ENCODE measurements at regions not wholly inside any gene's neighbourhood (a gene's known extent, or its start where the extent isn't known, plus 50 kb on each side); places are given as distances from the start of the nearest gene placed in this dataset.

- Histone ChIP-seq H3K27me3 (ENCODE audit: insufficient read depth, low read length) (no peaks in the 10 kb centered on the region), H3K36me3 (ENCODE audit: control insufficient read depth in 1 of 2, insufficient read depth in 2 of 2, low read length in 2 of 2) (no peaks in the 10 kb centered on the region), H4K8ac (ENCODE audit: low read depth, low read length) (no peak overlapping the region), H2BK120ac (ENCODE audit: insufficient read depth, low read length, poor library complexity) (no peak overlapping the region), H3K79me1 (ENCODE audit: low read length) (no peaks in the 10 kb centered on the region), H3K14ac (ENCODE audit: low read length) (no peak overlapping the region), H3K4me1 (ENCODE audit: control insufficient read depth in 1 of 2, insufficient read depth in 2 of 2, low read length in 2 of 2) (no peaks in the 10 kb centered on the region), H2BK12ac (ENCODE audit: low read length) (no peak overlapping the region), H3K9ac (ENCODE audit: low read length) (no peak overlapping the region), H2AK5ac (ENCODE audit: low read length) (no peak overlapping the region), H3K9me3 (ENCODE audit: insufficient read depth, low read depth, low read length) (no peaks in the 10 kb centered on the region), H3K4me3 (ENCODE audit: low read depth, low read length) (no peak overlapping the region), H3K79me2 (ENCODE audit: control insufficient read depth, insufficient read depth, low read length, poor library complexity) (no peaks in the 10 kb centered on the region), H3K27ac (ENCODE audit: low read depth, low read length) (no peak overlapping the region), H4K91ac (ENCODE audit: low read depth, low read length) (no peak overlapping the region), H3K4me2 (ENCODE audit: low read length) (no peak overlapping the region), H4K12ac (ENCODE audit: low read depth, low read length) (no peak overlapping the region), H3K4ac (ENCODE audit: low read depth, low read length) (no peak overlapping the region), H3K18ac (ENCODE audit: low read length) (no peak overlapping the region), H2AFZ (ENCODE audit: insufficient read depth, low read length, poor library complexity) (no peak overlapping the region), H3K23ac (ENCODE audit: low read length) (no peak overlapping the region), H2BK5ac (ENCODE audit: low read depth, low read length, poor library complexity) (no peak overlapping the region)
- no peak for DNase-seq
- no CpG with 5 or more reads among the region's 2 CpGs for WGBS (ENCODE audit: extremely low coverage, insufficient coverage, insufficient read length)
These were observed 598.9 kb downstream of the SPOCK3 start for GRCh38 chr4:166635367-166635766.

GRCh38 chr4:166637816-166638215 lies 596.5 kb downstream of the SPOCK3 start:
- WGBS (ENCODE audit: extremely low coverage, insufficient coverage, insufficient read length): no CpG with 5 or more reads among the region's 2 CpGs
- H3K4me3 ChIP-seq (ENCODE audit: low read depth, low read length): no peak overlapping the region
- H4K8ac ChIP-seq (ENCODE audit: low read depth, low read length): no peak overlapping the region

GRCh38 chr4:166655231-166655630 lies 579.1 kb downstream of the SPOCK3 start:
- H2BK120ac ChIP-seq (ENCODE audit: insufficient read depth, low read length, poor library complexity): no peak overlapping the region
- peak overlapping the region; percentile 82 for H3K27ac ChIP-seq (ENCODE audit: low read depth, low read length)
- peak; percentile 25 to 85 for DNase-seq
- peaks cover 2 to 11% of the 10 kb centered on the region in 2 experiments for H3K4me1 ChIP-seq (ENCODE audit: control insufficient read depth in 1 of 2, insufficient read depth in 2 of 2, low read length in 2 of 2)
- H3K9me3 ChIP-seq (ENCODE audit: insufficient read depth, low read depth, low read length): no peaks in the 10 kb centered on the region
- no peak overlapping the region for H3K14ac ChIP-seq (ENCODE audit: low read length)
- no peak overlapping the region for H2BK5ac ChIP-seq (ENCODE audit: low read depth, low read length, poor library complexity)
- H3K79me1 ChIP-seq (ENCODE audit: low read length): peaks cover 1% of the 10 kb centered on the region
- no peaks in the 10 kb centered on the region for H3K79me2 ChIP-seq (ENCODE audit: control insufficient read depth, insufficient read depth, low read length, poor library complexity)
- no peak overlapping the region for H2BK12ac ChIP-seq (ENCODE audit: low read length)
- no peak overlapping the region for H3K4me2 ChIP-seq (ENCODE audit: low read length)
- no peak overlapping the region for H4K91ac ChIP-seq (ENCODE audit: low read depth, low read length)
- no peaks in the 10 kb centered on the region for H3K27me3 ChIP-seq (ENCODE audit: insufficient read depth, low read length)
- no CpG with 5 or more reads among the region's 1 CpG for WGBS (ENCODE audit: extremely low coverage, insufficient coverage, insufficient read length)
- H3K9ac ChIP-seq (ENCODE audit: low read length): no peak overlapping the region
- no peak overlapping the region for H4K8ac ChIP-seq (ENCODE audit: low read depth, low read length)
- no peak overlapping the region for H2AK5ac ChIP-seq (ENCODE audit: low read length)
- no peak overlapping the region for H3K18ac ChIP-seq (ENCODE audit: low read length)
- no peak overlapping the region for H2AFZ ChIP-seq (ENCODE audit: insufficient read depth, low read length, poor library complexity)
- no peaks in the 10 kb centered on the region for H3K36me3 ChIP-seq (ENCODE audit: control insufficient read depth in 1 of 2, insufficient read depth in 2 of 2, low read length in 2 of 2)
- no peak overlapping the region for H3K23ac ChIP-seq (ENCODE audit: low read length)
- H4K12ac ChIP-seq (ENCODE audit: low read depth, low read length): no peak overlapping the region
- H3K4me3 ChIP-seq (ENCODE audit: low read depth, low read length): no peak overlapping the region
- no peak overlapping the region for H3K4ac ChIP-seq (ENCODE audit: low read depth, low read length)

More at GRCh38 chr4:166637816-166638215, 596.5 kb downstream of the SPOCK3 start:
- no peak overlapping the region for H2BK12ac ChIP-seq (ENCODE audit: low read length)
- no peaks in the 10 kb centered on the region for H3K79me1 ChIP-seq (ENCODE audit: low read length)
- H3K23ac ChIP-seq (ENCODE audit: low read length): no peak overlapping the region
- DNase-seq: no peak
- H3K4me1 ChIP-seq (ENCODE audit: control insufficient read depth in 1 of 2, insufficient read depth in 2 of 2, low read length in 2 of 2): no peaks in the 10 kb centered on the region
- no peak overlapping the region for H2BK5ac ChIP-seq (ENCODE audit: low read depth, low read length, poor library complexity)
- H4K12ac ChIP-seq (ENCODE audit: low read depth, low read length): no peak overlapping the region
- no peak overlapping the region for H3K18ac ChIP-seq (ENCODE audit: low read length)
- no peaks in the 10 kb centered on the region for H3K36me3 ChIP-seq (ENCODE audit: control insufficient read depth in 1 of 2, insufficient read depth in 2 of 2, low read length in 2 of 2)
- no peaks in the 10 kb centered on the region for H3K79me2 ChIP-seq (ENCODE audit: control insufficient read depth, insufficient read depth, low read length, poor library complexity)
- H4K91ac ChIP-seq (ENCODE audit: low read depth, low read length): no peak overlapping the region
- H3K4ac ChIP-seq (ENCODE audit: low read depth, low read length): no peak overlapping the region
- H3K9ac ChIP-seq (ENCODE audit: low read length): no peak overlapping the region
- H3K9me3 ChIP-seq (ENCODE audit: insufficient read depth, low read depth, low read length): no peaks in the 10 kb centered on the region
- no peak overlapping the region for H2AK5ac ChIP-seq (ENCODE audit: low read length)
- no peak overlapping the region for H3K4me2 ChIP-seq (ENCODE audit: low read length)
- no peaks in the 10 kb centered on the region for H3K27me3 ChIP-seq (ENCODE audit: insufficient read depth, low read length)
- H3K27ac ChIP-seq (ENCODE audit: low read depth, low read length): no peak overlapping the region
- no peak overlapping the region for H2BK120ac ChIP-seq (ENCODE audit: insufficient read depth, low read length, poor library complexity)
- no peak overlapping the region for H2AFZ ChIP-seq (ENCODE audit: insufficient read depth, low read length, poor library complexity)
- H3K14ac ChIP-seq (ENCODE audit: low read length): no peak overlapping the region

GRCh38 chr4:166655705-166656104 lies 578.6 kb downstream of the SPOCK3 start:
- no peak overlapping the region for H3K4ac ChIP-seq (ENCODE audit: low read depth, low read length)
- no peak overlapping the region for H2BK120ac ChIP-seq (ENCODE audit: insufficient read depth, low read length, poor library complexity)
- no peaks in the 10 kb centered on the region for H3K9me3 ChIP-seq (ENCODE audit: insufficient read depth, low read depth, low read length)
- H4K12ac ChIP-seq (ENCODE audit: low read depth, low read length): no peak overlapping the region
- H3K14ac ChIP-seq (ENCODE audit: low read length): no peak overlapping the region
- peak; percentile 73 to 80 for DNase-seq
- no peak overlapping the region for H4K91ac ChIP-seq (ENCODE audit: low read depth, low read length)
- H3K4me3 ChIP-seq (ENCODE audit: low read depth, low read length): no peak overlapping the region
- H3K4me1 ChIP-seq (ENCODE audit: control insufficient read depth in 1 of 2, insufficient read depth in 2 of 2, low read length in 2 of 2): peaks cover 2 to 11% of the 10 kb centered on the region in 2 experiments
- peak overlapping the region; percentile 91 for H3K27ac ChIP-seq (ENCODE audit: low read depth, low read length)
- no peak overlapping the region for H2AK5ac ChIP-seq (ENCODE audit: low read length)
- no peak overlapping the region for H3K18ac ChIP-seq (ENCODE audit: low read length)
- H2AFZ ChIP-seq (ENCODE audit: insufficient read depth, low read length, poor library complexity): no peak overlapping the region
- H2BK5ac ChIP-seq (ENCODE audit: low read depth, low read length, poor library complexity): no peak overlapping the region
- H2BK12ac ChIP-seq (ENCODE audit: low read length): no peak overlapping the region
- H3K4me2 ChIP-seq (ENCODE audit: low read length): no peak overlapping the region
- peaks cover 1% of the 10 kb centered on the region for H3K79me1 ChIP-seq (ENCODE audit: low read length)
- H3K27me3 ChIP-seq (ENCODE audit: insufficient read depth, low read length): no peaks in the 10 kb centered on the region
- WGBS (ENCODE audit: extremely low coverage, insufficient coverage, insufficient read length): no CpG with 5 or more reads among the region's 5 CpGs
- no peaks in the 10 kb centered on the region for H3K79me2 ChIP-seq (ENCODE audit: control insufficient read depth, insufficient read depth, low read length, poor library complexity)
- no peak overlapping the region for H4K8ac ChIP-seq (ENCODE audit: low read depth, low read length)
- H3K23ac ChIP-seq (ENCODE audit: low read length): no peak overlapping the region
- H3K36me3 ChIP-seq (ENCODE audit: control insufficient read depth in 1 of 2, insufficient read depth in 2 of 2, low read length in 2 of 2): no peaks in the 10 kb centered on the region
- no peak overlapping the region for H3K9ac ChIP-seq (ENCODE audit: low read length)

Data from trophoblast cell (in vitro differentiated cells and primary cell).